ENCODE measurements at regions not wholly inside any gene's neighbourhood (a gene's known extent, or its start where the extent isn't known, plus 50 kb on each side); places are given as distances from the start of the nearest gene placed in this dataset.

- POLR2A ChIA-PET (ENCODE audit: partially characterized antibody): no interaction called here
- no peak for TF ChIP-seq SP1 (IDR thresholded peaks at IDR 0.05; ENCODE audit: low read depth, low read length)
- TF ChIP-seq, protein P1, sequence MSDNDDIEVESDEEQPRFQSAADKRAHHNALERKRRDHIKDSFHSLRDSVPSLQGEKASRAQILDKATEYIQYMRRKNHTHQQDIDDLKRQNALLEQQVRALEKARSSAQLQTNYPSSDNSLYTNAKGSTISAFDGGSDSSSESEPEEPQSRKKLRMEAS (IDR thresholded peaks at IDR 0.05): no peak
- TF ChIP-seq MAFK (IDR thresholded peaks at IDR 0.05; ENCODE audit: low read depth, low read length): no peak
Observed at GRCh38 chr9:106084702-106085101, 390.4 kb downstream of the TMEM38B start.

More at GRCh38 chr9:106084702-106085101, 390.4 kb downstream of the TMEM38B start:
- Histone ChIP-seq H3K23ac (ENCODE audit: insufficient read length) (no peak overlapping the region), H2BK20ac (ENCODE audit: low read length) (no peak overlapping the region), H2AFZ (ENCODE audit: low read length) (no peak overlapping the region), H4K5ac (ENCODE audit: insufficient read length, low read depth, low read length) (no peak overlapping the region), H3K36me3 (ENCODE audit: control insufficient read depth in 2 of 4, insufficient read depth in 4 of 4, low read length in 3 of 4) (no peaks in the 10 kb centered on the region; a peak in 1 of 8 replicates), H3K4me3 (ENCODE audit: extremely low read depth in 1 of 4, insufficient read depth in 2 of 4, low read depth in 3 of 4, low read length in 4 of 4) (no peak overlapping the region), H4K8ac (ENCODE audit: extremely low read depth, insufficient read depth, low read length) (no peak overlapping the region), H3K27ac (ENCODE audit: low read depth, low read length) (no peak overlapping the region), H3K4me2 (ENCODE audit: insufficient read depth in 1 of 2, low read depth in 2 of 2, low read length in 2 of 2) (no peak overlapping the region), H2AK5ac (ENCODE audit: low read depth, low read length) (no peak overlapping the region), H4K20me1 (replicated peaks in 1 of 2; ENCODE audit: control insufficient read depth in 1 of 2, insufficient read depth in 2 of 2, low read length in 2 of 2) (no peaks in the 10 kb centered on the region), H3K23me2 (ENCODE audit: low read depth, low read length) (no peaks in the 10 kb centered on the region), H3K14ac (ENCODE audit: insufficient read length) (no peak overlapping the region), H3K27me3 (replicated peaks in 1 of 4; ENCODE audit: control insufficient read depth in 3 of 4, extremely low read depth in 1 of 4, insufficient read depth in 3 of 4, low read length in 3 of 4) (no peaks in the 10 kb centered on the region), H3K79me1 (ENCODE audit: low read depth, low read length) (no peaks in the 10 kb centered on the region), H2BK120ac (replicated peaks; ENCODE audit: low read depth, low read length) (no peak overlapping the region), H3K18ac (ENCODE audit: extremely low read depth, low read length) (no peak overlapping the region), H3K79me2 (ENCODE audit: control insufficient read depth in 1 of 2, insufficient read depth in 2 of 2, low read length in 2 of 2) (no peaks in the 10 kb centered on the region), H3K56ac (replicated peaks; ENCODE audit: insufficient read length, low read depth, low read length) (no peak overlapping the region), H3K9ac (replicated peaks in 1 of 4; ENCODE audit: extremely low read depth in 1 of 4, low read depth in 3 of 4, low read length in 3 of 4) (no peak overlapping the region), H2BK15ac (ENCODE audit: low read length) (no peak overlapping the region), H4K91ac (replicated peaks; ENCODE audit: insufficient read length, low read length) (no peak overlapping the region), H3K4ac (replicated peaks; ENCODE audit: insufficient read length, low read depth, low read length) (no peak overlapping the region), H3K4me1 (replicated peaks in 1 of 4; ENCODE audit: control insufficient read depth in 3 of 4, insufficient read depth in 4 of 4, low read length in 3 of 4) (no peaks in the 10 kb centered on the region), H2BK5ac (ENCODE audit: low read depth, low read length) (no peak overlapping the region), H3K9me3 (ENCODE audit: insufficient read depth in 2 of 2, low read depth in 1 of 2, low read length in 1 of 2) (no peaks in the 10 kb centered on the region), H2BK12ac (ENCODE audit: low read depth, low read length) (no peak overlapping the region)
- no peak for FAIRE-seq
- CTCF ChIA-PET (ENCODE audit: partially characterized antibody): interaction anchor here (0.6 to 1.3 kb wide), 5 partner anchors 11 to 680 kb away, joined by 3 to 5 read pairs (median 3); no protein-coding TSS in a partner anchor
- WGBS, 2 experiments (ENCODE audit: extremely low coverage in 1 of 2, insufficient coverage in 1 of 2, insufficient read length in 1 of 2, insufficient replicate concordance in 2 of 2, low coverage in 1 of 2, low lambda C conversion rate in 2 of 2, missing lambda C conversion rate in 1 of 2): 43% methylated on average over 1 of the region's 1 CpG; no CpG with 5 or more reads in 1 of the 2 experiments
- DNase-seq (ENCODE audit: low read depth in 1 of 2, low spot score in 2 of 2): no peak

Measured in H1 (cell line).